HG03135 (cell line): ENCODE measurements at regions not wholly inside any gene's neighbourhood (a gene's known extent, or its start where the extent isn't known, plus 50 kb on each side); places are given as distances from the start of the nearest gene placed in this dataset.
"Not testable (repeated sequence)": the region's sequence is repeated elsewhere in the genome, so short reads cannot be mapped to it uniquely, and the experiment has no call there.

Experiments used
- ATAC-seq: cut with Tn5 transposase; IDR thresholded peaks from one replicate; pipeline ENCODE4 v1.9.1; 2021; ENCODE audit warnings: mild to moderate bottlenecking, moderate library complexity; ENCODE audit not compliant: unreplicated experiment

DNA sequence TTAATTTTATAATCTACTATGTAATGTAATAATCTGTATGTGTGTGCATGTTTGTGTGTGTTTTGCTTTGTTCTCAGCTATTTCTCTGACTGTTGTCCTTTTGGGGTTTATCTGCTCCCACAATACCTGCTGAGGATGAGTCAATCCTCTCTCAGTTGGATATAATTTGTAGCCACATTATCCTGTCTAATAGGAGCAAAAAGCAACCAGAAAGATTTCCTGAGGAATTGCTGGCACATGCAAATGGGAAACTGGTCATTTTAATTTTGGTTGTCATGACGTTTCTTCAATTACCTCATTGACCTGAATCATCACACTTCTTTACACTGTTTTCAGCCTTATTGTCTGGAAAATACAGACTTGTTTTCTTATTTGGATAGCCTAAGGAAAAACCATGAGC lies 488.4 kb downstream of the KLF5 start:
- ATAC-seq = no peak

DNA sequence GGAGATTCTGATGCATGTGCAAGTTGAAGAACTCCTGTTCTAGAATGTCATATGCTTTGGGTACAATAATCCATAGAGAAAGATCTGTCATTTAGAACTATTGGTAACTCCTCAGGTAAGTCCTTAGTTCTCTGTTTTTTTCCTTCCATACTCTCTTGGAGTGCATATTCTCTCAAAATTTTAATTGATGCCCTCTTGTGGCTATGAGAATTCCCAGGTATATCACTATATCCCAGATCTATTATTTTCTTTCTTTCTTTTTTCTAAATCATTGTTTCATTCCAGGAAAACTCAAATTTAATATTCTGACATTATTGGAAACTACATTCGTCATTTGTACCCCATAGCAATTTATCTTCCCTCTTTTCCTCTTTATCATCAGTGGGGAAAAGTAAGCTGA lies 485.4 kb downstream of the KLF5 start:
- ATAC-seq = no peak

DNA sequence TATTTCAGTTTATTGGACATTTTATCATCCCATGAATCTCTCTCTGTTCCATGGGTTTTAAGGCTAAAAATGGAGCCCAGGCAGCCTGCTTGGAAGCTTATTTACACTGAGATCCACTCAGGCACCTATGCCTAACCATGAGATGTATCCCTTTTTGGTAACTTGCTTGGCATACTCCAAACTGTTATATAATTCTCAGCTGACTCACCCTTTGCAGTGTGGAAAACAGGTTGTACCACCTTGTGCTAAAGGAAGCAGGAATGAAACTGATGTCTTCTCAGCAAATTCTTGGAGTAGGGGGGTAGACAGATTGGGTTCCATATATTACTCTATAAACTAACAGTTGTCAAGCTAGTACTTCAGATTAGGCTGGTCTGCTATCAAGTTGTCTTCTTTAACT lies 483.6 kb downstream of the KLF5 start:
- no peak for ATAC-seq

DNA sequence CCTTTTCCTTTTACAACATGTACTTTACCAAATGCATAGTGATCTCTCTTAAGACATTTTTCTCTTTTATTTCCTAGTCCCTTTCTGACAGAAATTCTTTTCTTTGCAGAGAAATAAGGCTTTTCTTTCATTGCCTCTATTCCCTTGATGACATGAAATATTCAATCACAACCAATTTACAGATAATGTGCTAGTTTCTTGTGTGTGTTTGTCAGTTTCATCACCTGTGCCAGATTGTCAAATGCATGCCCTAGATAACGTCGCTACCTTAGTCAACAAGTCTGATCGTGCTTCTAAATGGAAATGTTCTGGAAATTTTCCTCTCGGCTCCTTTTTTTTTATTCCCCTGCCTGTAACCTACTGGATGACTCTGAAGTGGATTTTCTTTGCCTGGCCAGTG lies 478.1 kb downstream of the KLF5 start:
- ATAC-seq = no peak

DNA sequence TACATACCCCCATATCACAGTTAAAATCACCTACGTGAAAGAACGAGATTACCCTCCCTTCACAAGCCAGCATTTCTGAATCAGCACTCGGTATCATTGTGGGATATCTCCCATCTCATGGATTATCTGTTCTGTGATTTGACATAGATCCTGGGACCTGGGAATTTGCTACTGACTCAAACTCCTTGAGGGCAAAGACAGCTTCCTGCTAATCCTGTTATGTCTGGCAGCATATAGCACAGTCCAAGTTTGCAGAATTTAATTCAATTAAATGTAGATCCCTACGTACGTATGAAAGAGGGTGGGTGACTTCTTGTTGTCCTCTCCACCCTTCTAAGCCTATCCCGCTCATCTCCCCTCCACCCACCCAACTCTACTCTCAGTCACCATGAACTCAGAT lies 476.5 kb downstream of the KLF5 start:
- ATAC-seq = no peak

DNA sequence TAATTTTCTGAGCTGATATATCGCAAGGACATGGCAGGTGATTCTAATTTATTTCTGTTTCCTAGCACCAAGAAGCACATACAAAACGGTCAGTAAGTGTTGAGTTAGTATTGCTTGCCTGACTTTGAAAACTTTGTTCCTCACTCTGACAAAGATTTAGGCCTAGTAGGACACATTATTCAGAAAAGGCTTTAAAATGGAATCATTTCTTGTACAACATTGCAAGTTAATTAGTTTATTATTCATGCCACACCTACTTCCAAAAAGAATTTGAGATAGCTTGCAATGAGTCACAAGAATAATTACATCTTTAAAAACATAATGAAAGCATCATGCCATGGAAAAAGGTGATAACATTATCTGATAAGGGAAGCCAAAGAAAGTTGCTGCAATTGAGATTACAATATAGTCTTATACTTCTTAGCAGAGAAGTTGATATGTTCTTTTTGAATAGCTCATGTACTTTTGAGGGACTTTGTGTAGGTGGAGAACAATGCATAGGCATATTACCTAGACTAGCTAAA lies 474.2 kb downstream of the KLF5 start:
- no peak for ATAC-seq

DNA sequence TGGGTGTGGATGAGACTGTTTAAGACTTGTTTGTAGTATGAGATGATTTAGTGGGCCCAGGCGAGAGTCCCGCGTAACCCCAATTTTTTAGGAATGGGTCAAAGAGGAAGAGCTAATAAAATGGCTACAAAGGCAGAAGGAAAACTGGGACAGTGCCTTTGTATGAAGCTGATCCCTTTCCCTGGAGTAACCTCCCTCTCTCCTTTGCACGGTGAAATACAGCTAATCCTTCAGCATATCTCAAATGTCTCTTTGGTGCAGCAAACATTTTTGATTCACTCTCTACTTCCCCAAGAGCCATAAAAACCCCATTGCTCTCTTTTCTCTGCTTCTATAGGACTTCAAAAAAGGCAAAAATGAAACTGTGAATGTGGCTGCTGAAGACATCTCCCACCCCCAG lies 473.8 kb downstream of the KLF5 start:
- ATAC-seq = no peak

DNA sequence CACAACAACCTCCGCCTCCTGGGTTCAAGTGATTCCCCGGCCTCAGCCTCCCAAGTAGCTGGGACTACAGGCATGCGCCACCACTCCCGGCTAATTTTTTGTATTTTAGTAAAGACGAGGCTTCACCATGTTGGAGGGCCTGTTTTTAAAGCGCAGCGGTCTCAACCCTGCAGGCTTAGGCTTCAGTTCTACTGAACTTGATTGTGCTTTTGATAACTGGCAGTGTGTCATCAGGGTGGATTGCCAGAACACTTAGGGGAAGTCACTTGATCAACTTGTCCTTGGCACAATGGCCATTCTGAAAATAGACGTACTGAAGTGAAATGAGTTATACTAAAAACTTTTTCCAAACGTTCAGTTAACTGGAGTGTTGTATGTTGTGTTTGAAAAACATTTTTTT lies 472.2 kb downstream of the KLF5 start:
- ATAC-seq = no peak

DNA sequence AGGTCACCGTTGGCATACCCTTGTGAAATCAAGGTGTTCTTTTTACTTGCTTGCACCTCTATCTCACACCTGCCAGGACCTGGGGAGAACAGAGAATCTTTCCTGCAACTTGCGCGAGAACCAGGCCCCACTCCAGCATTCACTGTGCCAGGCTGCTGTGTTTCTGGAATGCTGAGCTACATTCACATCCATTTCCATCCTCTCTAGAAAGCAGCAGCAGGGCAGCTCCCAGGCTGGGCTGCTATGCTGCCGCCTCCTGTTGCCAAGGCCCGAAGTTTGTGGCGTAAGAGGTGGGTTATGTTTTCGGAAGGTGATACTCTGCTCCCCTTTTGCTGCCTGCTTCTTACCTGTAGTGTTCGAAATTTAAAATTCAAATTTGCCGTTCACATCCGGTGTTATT lies 464.1 kb downstream of the KLF5 start:
- no peak for ATAC-seq

DNA sequence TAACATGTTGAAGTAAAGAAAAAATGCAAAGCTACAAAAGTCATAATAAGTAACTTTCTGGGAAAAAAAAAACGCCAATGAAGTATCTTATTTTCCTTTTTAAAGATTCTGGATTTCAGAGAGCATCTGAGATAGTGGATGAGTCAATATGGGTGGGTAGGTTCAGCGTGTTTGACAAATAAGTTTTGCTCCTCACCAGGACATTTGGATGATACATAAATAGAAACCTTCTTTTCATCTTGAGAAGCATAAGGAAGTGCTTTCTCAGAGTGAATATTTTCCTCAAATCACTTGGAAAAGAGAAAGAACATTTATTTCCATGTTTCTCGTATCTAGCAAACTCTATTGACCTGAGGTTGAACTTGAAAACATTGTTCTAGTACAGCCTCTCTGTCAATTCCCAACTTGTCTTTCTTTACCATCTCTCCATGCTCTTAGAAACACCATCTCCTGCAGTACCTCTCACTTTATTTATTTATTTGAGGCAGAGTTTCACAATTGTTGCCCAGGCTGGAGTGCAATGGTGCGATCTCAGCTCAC lies 463.2 kb downstream of the KLF5 start:
- ATAC-seq = no peak

DNA sequence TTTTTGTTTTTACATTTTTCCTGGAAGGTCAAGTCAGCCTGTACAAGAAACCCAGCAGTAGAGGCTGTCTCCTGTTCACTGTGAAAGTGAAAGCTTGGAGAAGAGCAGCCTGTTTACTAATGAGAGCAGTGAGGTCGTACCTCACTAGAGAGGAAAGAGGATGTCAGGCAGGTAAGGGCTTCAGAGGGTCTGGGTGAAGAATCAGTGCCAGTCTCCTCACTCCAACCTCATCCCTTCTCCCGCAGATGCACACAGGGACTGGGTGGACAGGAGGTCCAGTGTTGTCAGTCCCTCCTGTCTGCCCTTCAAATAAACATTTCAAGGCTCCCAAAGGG lies 462.5 kb downstream of the KLF5 start:
- no peak for ATAC-seq

DNA sequence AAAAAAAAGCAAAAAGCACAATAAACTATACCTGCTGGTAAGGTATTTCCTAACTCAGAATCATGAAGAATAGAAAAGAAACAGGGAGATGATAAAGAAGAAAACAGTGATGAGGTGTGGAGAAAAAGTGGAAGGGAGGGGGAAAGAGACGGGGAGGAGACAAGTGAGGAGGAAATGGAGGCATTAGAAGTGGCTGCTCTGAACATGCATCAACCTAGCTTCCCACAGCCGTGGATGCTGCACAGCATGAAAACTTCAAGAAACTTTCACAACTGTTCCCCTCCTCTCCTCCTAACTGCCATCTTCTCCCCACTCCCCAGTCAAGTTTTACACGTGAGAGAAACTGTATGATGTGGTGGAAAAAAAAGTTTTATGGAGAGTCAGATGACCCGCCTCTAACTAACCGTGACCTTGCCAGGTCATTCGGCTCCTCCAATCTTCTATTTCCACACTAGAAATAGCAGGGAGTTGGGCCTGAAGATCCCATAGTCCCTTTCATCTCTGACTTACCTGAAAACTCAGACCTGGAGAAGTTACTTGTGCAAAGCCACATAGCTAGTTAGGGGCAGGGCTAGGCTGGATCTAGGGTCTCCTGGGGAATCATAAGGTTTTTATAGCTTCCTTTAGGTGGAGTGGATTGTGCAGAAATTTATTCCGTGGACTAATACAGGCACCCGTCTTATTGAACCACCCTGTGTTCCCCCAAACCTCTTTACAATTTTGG lies 461.9 kb downstream of the KLF5 start:
- no peak for ATAC-seq

DNA sequence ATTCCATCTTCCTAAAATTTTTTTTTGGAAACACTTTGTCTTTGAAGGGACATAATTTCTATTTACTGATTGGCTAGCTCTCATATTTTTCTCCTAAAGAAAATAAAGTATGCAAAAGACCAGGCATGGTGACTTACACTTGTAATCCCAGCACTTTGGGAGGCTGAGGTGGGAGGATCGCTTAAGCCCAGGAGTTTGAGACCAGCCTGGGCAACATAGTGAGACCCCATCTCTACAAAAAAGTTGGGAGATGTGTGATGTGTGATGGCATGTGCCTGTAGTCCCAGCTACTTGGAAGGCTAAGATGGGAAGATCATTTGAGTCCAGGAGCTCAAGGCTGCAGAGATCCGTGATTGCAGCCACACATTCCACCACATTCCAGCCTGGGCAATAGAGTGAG lies 461.3 kb downstream of the KLF5 start:
- ATAC-seq = not testable (repeated sequence)

DNA sequence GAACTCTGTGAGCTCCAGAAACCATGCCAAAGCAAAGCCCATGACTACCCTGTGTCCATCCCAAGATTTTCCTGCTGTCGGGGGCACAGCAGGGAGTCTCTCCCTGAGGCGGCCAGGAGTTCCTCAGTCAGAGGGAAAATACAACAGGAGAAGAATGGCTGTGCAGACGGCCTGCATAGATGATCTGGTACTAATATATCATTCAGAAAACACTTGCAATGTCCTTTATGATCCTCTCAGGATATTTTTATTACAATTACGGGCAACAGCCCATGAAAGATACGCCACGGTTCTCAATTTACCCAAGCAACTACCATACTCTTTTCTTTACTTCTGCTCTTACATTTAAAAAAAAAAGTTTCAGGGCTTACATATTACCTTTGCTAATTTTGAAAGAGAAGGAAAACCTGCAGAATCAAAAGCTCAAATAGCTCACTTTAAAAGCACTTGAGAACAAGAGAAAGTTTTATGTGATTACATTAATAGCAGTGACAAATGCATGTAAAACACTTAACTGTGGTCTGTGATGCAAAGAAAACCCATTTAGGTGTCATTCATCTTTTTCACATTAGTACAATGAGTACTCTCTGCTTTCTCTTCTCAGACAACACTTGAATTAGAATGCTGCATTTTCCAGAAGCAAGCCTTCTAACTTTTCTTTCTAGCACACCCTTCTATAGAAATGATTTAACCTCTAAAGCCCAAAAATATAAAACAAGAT lies 460.8 kb downstream of the KLF5 start:
- ATAC-seq = no peak

DNA sequence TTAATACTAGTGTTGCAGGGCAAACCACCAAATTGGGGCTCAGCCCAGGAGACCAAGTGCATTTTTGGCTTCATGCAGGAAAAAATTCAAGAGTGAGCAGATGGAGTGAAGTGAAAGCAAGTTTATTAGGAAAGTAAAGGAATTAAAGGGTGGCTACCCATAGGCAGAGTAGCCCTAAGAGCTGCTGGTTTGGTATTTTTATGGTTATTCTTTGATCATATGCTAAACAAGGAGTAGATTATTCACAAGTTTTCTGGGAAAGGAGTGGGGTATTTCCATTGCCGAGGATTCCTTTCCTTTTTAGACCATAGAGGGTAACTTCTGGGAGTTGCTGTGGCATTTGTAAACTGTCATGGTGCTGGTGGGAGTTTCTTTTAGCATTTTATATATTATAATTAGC lies 459.0 kb downstream of the KLF5 start:
- ATAC-seq = no peak

DNA sequence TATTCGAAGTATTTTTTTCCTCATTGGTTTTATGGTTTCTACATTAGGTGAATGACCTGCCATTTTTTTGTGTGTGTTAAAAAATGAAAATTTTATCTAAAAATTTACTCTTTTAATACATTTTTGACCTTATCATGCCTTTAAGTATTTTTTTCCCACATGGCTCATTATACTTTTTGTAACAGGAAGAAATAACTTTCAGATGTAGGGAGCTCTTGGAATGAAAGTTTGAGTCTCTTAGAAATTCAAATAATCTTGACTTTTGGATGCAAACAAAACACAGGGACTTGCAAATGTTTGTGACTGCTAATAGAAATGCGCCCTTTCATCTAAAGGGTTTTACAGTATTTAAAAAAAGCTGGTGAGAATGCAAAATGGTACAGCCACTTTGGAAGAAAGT lies 457.9 kb downstream of the KLF5 start:
- ATAC-seq = no peak

DNA sequence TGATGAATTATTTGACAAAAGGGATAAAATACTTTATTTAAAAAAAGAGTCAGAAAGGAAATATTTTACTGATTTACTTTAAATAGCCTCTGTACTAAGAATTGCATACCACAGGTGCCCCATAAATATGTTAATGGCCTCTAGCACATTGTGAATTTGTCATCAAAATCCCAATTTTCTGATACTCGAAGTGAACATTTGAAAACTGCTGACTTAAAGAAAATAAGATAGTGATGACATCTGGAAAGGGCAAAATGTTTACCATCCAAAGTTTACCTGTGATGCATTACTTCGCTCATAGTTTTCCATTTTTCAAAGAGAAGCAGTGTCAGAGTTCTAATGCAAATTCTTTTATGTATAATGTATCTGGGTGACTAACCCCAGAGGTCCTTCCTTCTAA lies 455.4 kb downstream of the KLF5 start:
- ATAC-seq = no peak

DNA sequence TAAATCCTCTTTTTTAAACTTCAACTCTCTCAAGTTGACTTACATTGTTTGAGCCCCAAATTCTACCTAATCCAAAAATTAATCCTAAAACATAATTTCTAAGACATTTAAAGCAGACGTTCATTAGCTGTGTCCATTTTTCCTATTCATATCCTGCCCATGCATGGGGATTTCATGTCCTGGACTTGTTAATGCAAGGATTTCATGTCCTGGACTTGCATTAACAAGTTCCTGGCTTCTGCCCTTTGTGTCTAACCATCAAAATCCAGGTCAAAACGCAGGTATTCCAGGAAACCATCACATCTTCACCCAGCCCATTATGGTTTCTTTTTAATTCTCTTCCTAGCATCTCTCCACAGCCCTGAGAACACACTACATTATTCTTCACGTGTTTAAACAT lies 454.9 kb downstream of the KLF5 start:
- no peak for ATAC-seq

DNA sequence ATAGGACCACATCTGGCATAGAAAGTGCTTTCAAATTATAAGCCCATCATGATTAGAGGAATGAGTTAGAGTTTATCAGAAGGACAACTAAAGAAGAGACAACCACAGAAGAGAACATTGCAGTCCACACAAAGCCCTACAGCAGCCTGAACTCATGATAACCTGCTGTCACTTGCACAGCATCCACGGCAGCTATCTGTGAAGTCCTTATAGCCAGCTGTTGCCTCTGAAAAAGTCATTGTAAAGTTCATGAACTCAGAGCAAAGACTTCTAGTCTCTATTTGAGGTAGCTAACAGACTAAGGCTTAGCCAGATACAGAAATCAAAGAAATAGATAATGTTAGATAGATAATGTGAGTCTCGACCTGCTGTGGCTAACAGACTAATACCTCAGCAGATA lies 450.0 kb downstream of the KLF5 start:
- no peak for ATAC-seq

DNA sequence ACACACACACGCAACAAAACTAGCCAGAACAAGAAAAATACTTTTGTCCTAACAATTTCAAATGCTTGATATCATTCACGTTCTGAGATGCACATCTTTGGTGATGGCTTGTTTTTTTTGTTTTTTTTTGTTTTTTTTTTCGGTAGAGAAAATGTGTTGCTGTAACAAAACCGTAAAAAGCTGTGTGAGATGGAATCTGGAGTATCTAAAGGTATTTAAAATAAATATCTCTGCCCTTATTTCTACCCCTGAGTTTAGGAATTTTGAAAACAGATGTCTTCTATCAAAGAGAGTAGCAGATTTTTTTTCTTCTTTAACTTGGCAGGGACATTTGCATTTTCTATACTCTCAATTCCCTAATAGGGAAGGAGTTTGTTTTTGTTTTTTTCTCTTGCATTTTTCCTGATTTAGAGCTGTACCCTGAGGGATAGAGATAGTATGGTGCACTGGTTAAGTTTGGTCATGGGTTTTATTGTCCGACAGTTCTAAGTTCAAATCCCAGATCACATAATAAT lies 446.6 kb downstream of the KLF5 start:
- ATAC-seq = no peak

DNA sequence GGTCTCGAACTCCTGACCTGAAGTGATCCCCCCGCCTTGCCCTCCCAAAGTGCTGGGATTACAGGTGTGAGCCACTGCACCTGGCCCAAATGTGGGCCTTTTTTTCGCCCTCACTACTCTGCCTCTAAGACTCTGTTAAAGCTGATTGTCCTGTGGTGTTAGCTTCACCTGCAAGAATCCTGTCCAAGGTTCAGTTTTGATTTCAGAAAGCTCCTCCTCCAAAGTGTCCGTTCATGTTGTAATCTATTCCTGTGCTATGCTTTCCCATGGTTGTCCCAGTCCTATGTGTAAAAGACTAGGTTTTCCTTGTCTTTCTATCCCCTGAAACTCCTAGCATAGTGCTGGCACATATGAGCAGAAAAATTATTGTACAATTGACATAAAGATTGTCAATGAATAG lies 440.9 kb downstream of the KLF5 start:
- ATAC-seq = no peak

DNA sequence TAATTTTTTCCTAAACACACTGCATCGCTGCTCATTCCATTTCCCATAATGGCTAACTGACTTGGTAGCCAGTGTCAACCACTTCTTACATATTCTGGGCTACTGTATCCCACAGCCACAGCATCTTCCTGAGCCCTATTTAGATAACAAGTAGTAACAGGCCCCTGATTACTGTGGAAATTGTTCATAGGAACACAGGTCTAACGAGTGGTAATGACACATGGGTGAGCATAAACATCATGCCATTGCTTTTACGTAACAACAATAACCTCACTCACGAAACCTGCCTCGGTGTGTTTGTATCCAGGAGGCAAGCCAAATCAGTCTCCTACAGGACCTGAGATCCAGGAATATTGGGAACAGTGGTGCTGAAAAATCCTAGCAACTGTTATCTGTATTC lies 438.6 kb downstream of the KLF5 start:
- no peak for ATAC-seq
